GM13976 (cell line): ENCODE measurements at regions not wholly inside any gene's neighbourhood (a gene's known extent, or its start where the extent isn't known, plus 50 kb on each side); places are given as distances from the start of the nearest gene placed in this dataset.

Experiments
- DNase-seq: peaks from one replicate; pipeline ENCODE4 v3.0.0; 2012; ENCODE audit warnings: low spot score
- in situ Hi-C: fragments of 300-500 bp; cut with MboI; formaldehyde crosslinking; loops from one replicate; pipeline ENCODE4 v1.12.0; 2022; ENCODE audit warnings: low sequenced_read_pairs, mixed read lengths, inconsistent platforms; ENCODE audit not compliant: unreplicated experiment
- TF ChIP-seq, protein P1 (sequence below): IDR thresholded peaks from 2 replicates; pipeline ENCODE4 v1.5.1; 2012; ENCODE audit warnings: borderline replicate concordance, mild to moderate bottlenecking; ENCODE audit not compliant: insufficient read depth; ENCODE audit errors: extremely low read depth, missing control alignments, control extremely low read depth

- TF ChIP-seq, protein P1, sequence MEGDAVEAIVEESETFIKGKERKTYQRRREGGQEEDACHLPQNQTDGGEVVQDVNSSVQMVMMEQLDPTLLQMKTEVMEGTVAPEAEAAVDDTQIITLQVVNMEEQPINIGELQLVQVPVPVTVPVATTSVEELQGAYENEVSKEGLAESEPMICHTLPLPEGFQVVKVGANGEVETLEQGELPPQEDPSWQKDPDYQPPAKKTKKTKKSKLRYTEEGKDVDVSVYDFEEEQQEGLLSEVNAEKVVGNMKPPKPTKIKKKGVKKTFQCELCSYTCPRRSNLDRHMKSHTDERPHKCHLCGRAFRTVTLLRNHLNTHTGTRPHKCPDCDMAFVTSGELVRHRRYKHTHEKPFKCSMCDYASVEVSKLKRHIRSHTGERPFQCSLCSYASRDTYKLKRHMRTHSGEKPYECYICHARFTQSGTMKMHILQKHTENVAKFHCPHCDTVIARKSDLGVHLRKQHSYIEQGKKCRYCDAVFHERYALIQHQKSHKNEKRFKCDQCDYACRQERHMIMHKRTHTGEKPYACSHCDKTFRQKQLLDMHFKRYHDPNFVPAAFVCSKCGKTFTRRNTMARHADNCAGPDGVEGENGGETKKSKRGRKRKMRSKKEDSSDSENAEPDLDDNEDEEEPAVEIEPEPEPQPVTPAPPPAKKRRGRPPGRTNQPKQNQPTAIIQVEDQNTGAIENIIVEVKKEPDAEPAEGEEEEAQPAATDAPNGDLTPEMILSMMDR, result no peak
- in situ Hi-C loops, result no loop called here
- DNase-seq, result no peak
Observed at GRCh38 chr16:80233097-80233835, 307.5 kb upstream of the DYNLRB2 start.

GRCh38 chr16:80231888-80232287 lies 308.9 kb upstream of the DYNLRB2 start:
- peak; percentile 23 for DNase-seq
- in situ Hi-C loops, result no loop called here
- TF ChIP-seq, protein P1, result no peak

GRCh38 chr16:80231121-80231520 lies 309.7 kb upstream of the DYNLRB2 start:
- in situ Hi-C loops, result no loop called here
- TF ChIP-seq, protein P1, result no peak
- DNase-seq, result no peak

GRCh38 chr16:80230328-80231120 lies 310.3 kb upstream of the DYNLRB2 start:
- DNase-seq, result no peak
- TF ChIP-seq, protein P1, result no peak
- in situ Hi-C loops, result no loop called here

DNA sequence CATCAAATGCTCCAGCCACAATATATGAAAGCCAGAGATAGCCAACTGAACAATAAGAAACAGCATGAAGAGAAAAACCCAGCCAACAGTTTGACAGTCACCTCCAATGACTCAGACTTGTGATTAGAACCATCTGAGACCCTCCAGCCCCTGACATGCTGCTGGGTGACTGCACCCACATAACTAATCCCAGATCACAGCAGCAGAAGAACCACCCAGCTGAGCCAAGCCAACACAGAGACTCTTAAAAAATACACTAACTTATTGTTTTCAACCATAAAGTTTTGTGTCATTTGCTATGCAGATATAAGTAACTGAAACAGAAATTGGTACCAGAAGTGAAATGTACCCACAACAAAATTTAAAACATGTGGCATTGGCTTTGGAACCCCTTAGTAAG lies 314.3 kb upstream of the DYNLRB2 start:
- TF ChIP-seq, protein P1, result no peak
- in situ Hi-C loops, result no loop called here
- DNase-seq, result no peak

- no peak for DNase-seq
- TF ChIP-seq, protein P1, result no peak
- in situ Hi-C loops, result no loop called here
Observed at GRCh38 chr16:80210787-80211186, 330.0 kb upstream of the DYNLRB2 start.
